ENCODE measurements at regions not wholly inside any gene's neighbourhood (a gene's known extent, or its start where the extent isn't known, plus 50 kb on each side); places are given as distances from the start of the nearest gene placed in this dataset.

- TF ChIP-seq, protein P1, sequence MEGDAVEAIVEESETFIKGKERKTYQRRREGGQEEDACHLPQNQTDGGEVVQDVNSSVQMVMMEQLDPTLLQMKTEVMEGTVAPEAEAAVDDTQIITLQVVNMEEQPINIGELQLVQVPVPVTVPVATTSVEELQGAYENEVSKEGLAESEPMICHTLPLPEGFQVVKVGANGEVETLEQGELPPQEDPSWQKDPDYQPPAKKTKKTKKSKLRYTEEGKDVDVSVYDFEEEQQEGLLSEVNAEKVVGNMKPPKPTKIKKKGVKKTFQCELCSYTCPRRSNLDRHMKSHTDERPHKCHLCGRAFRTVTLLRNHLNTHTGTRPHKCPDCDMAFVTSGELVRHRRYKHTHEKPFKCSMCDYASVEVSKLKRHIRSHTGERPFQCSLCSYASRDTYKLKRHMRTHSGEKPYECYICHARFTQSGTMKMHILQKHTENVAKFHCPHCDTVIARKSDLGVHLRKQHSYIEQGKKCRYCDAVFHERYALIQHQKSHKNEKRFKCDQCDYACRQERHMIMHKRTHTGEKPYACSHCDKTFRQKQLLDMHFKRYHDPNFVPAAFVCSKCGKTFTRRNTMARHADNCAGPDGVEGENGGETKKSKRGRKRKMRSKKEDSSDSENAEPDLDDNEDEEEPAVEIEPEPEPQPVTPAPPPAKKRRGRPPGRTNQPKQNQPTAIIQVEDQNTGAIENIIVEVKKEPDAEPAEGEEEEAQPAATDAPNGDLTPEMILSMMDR (conservative IDR thresholded peaks at IDR 0.05) = no peak
- no peak overlapping the region for H3K4me3 Mint-ChIP-seq
- DNase-seq (ENCODE audit: low read depth, low spot score) = no peak
- peaks cover 5% of the 10 kb centered on the region for H3K4me1 Mint-ChIP-seq
- no peaks in the 10 kb centered on the region for H3K9me3 Mint-ChIP-seq
- H3K36me3 Mint-ChIP-seq (ENCODE audit: low read depth) = no peaks in the 10 kb centered on the region
- no peak overlapping the region for H3K27ac Mint-ChIP-seq (ENCODE audit: unreplicated experiment)
- H3K27me3 Mint-ChIP-seq (ENCODE audit: low read depth) = peaks cover 14% of the 10 kb centered on the region
Observed at GRCh38 chr1:112242470-112242869, 153.5 kb upstream of the CTTNBP2NL start.

DNA sequence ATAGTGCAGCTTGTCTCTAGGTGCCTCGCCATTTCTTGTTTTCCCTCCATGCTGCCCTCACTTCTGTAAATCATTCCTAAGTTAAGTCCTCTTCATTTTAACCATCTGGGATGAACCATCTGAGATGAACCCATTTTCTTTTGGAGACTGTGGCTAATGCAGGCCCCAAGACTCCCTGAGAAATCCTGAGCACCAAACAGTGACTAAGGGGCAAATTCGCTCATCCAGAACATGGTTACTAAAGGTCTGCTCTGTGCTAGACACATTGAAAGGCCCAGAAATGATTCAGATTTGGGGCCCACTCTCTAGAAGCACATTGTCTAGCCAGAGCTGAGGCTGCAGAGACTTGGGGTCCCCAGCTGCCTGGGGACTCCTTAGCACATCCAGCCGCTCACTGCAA is 151.9 kb upstream of the CTTNBP2NL start:
- peaks cover 3% of the 10 kb centered on the region for H3K27me3 Mint-ChIP-seq (ENCODE audit: low read depth)
- H3K4me3 Mint-ChIP-seq = no peak overlapping the region
- no peaks in the 10 kb centered on the region for H3K9me3 Mint-ChIP-seq
- no peaks in the 10 kb centered on the region for H3K36me3 Mint-ChIP-seq (ENCODE audit: low read depth)
- H3K27ac Mint-ChIP-seq (ENCODE audit: unreplicated experiment) = no peak overlapping the region
- TF ChIP-seq, protein P1 (conservative IDR thresholded peaks at IDR 0.05) = no peak
- no peak for DNase-seq (ENCODE audit: low read depth, low spot score)
- peaks cover 5% of the 10 kb centered on the region for H3K4me1 Mint-ChIP-seq

GRCh38 chr1:112245114-112245513 is 150.9 kb upstream of the CTTNBP2NL start:
- H3K27ac Mint-ChIP-seq (ENCODE audit: unreplicated experiment) = no peak overlapping the region
- TF ChIP-seq, protein P1 (conservative IDR thresholded peaks at IDR 0.05) = no peak
- H3K4me1 Mint-ChIP-seq = peaks cover 5% of the 10 kb centered on the region
- no peaks in the 10 kb centered on the region for H3K9me3 Mint-ChIP-seq
- DNase-seq (ENCODE audit: low read depth, low spot score) = no peak
- H3K27me3 Mint-ChIP-seq (ENCODE audit: low read depth) = peaks cover 3% of the 10 kb centered on the region
- no peak overlapping the region for H3K4me3 Mint-ChIP-seq
- H3K36me3 Mint-ChIP-seq (ENCODE audit: low read depth) = no peaks in the 10 kb centered on the region

DNA sequence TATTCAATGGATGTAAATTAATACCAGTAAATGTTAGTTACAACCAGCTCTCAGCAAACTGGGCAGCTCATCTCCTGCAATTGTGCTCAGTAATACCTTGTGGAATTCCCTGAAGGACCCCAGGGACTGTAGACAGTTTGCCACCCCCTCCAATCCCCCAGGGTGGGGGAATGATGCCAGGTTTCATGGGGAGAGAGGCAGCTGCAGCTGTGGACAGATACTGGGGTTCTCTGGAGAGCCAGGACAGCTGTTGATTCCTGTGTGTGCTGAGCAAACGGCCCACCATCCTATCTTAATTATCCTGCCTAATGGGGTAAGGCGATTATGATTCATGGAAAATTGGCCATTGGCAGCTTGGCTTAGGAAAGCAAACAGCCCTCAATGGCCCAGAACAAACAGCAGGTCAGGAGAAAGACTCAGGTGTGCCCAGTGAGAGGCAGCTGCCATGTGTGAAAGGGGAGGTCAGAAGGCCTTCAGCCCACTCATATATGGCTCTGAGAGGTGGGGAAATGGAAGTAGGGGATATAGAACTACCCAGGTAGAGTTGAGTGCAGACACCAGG is 148.9 kb upstream of the CTTNBP2NL start:
- no peak overlapping the region for H3K27ac Mint-ChIP-seq (ENCODE audit: unreplicated experiment)
- TF ChIP-seq, protein P1 (conservative IDR thresholded peaks at IDR 0.05) = no peak

GRCh38 chr1:112247961-112248360 is 148.1 kb upstream of the CTTNBP2NL start:
- Mint-ChIP-seq H3K4me1 (peaks cover 5% of the 10 kb centered on the region), H3K27ac (ENCODE audit: unreplicated experiment) (no peak overlapping the region), H3K9me3 (no peaks in the 10 kb centered on the region), H3K36me3 (ENCODE audit: low read depth) (no peaks in the 10 kb centered on the region), H3K4me3 (no peak overlapping the region), H3K27me3 (ENCODE audit: low read depth) (no peaks in the 10 kb centered on the region)
- TF ChIP-seq, protein P1 (conservative IDR thresholded peaks at IDR 0.05) = no peak
- DNase-seq (ENCODE audit: low read depth, low spot score) = no peak

More for the DNA sequence above, 148.9 kb upstream of the CTTNBP2NL start:
- Mint-ChIP-seq H3K9me3 (no peaks in the 10 kb centered on the region), H3K4me3 (no peak overlapping the region), H3K27me3 (ENCODE audit: low read depth) (peaks cover 2% of the 10 kb centered on the region), H3K36me3 (ENCODE audit: low read depth) (no peaks in the 10 kb centered on the region), H3K4me1 (peaks cover 5% of the 10 kb centered on the region)
- no peak for DNase-seq (ENCODE audit: low read depth, low spot score)

Measured in neural crest cell (in vitro differentiated cells).